ENCODE measurements at regions not wholly inside any gene's neighbourhood (a gene's known extent, or its start where the extent isn't known, plus 50 kb on each side); places are given as distances from the start of the nearest gene placed in this dataset.

- TF ChIP-seq CTCF (conservative IDR thresholded peaks at IDR 0.05), result no peak
- no peak for TF ChIP-seq ZFX (IDR thresholded peaks at IDR 0.05)
Observed at GRCh38 chr6:23055523-23055922, 486.2 kb downstream of the HDGFL1 start.
